ENCODE measurements at regions not wholly inside any gene's neighbourhood (a gene's known extent, or its start where the extent isn't known, plus 50 kb on each side); places are given as distances from the start of the nearest gene placed in this dataset.

DNA sequence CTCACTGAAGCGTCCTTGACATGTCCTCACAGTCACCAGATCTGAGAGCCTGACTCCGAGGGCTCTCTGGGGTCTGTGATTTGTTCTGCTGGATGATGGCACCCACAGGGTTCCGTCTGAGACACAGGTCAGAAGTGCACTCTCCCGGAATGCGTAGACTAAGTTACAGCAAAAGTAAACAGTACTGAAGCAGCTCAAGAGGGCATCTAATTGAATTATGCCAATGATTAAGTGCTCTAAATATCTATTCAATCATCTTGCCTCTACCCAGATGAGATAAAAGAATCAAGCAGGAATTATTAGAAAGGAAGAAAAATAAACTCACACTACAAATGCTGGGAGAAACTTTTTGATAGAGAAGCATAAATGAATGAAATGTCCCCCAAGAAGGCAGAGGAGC is 544.1 kb downstream of the SOX11 start:
- no peak for TF ChIP-seq POLR2AphosphoS5 (IDR thresholded peaks at IDR 0.05)
- TF ChIP-seq, protein P1, sequence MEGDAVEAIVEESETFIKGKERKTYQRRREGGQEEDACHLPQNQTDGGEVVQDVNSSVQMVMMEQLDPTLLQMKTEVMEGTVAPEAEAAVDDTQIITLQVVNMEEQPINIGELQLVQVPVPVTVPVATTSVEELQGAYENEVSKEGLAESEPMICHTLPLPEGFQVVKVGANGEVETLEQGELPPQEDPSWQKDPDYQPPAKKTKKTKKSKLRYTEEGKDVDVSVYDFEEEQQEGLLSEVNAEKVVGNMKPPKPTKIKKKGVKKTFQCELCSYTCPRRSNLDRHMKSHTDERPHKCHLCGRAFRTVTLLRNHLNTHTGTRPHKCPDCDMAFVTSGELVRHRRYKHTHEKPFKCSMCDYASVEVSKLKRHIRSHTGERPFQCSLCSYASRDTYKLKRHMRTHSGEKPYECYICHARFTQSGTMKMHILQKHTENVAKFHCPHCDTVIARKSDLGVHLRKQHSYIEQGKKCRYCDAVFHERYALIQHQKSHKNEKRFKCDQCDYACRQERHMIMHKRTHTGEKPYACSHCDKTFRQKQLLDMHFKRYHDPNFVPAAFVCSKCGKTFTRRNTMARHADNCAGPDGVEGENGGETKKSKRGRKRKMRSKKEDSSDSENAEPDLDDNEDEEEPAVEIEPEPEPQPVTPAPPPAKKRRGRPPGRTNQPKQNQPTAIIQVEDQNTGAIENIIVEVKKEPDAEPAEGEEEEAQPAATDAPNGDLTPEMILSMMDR (IDR thresholded peaks at IDR 0.05), result no peak
- no peak for TF ChIP-seq POLR2A (IDR thresholded peaks at IDR 0.05)
- TF ChIP-seq EP300 (IDR thresholded peaks at IDR 0.05), result no peak
